ENCODE measurements at regions not wholly inside any gene's neighbourhood (a gene's known extent, or its start where the extent isn't known, plus 50 kb on each side); places are given as distances from the start of the nearest gene placed in this dataset.

DNA sequence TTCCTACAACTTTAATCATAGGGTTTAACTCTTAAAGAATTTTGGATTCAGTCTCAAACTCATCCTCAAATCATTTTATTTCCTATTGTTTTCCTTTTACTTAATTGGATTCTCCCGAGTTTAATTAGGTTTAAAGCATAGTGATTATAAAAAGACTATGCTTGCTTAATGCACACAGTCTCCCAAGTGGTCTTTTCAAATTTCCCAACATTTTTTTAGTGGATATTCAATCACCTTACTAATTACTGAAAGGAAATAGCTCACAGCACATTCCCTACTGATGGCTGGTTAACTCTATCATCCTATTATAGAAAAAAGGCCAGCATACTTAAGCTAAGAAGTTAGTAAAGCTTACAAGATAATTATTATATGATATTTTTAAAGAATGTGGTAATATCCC, 170.6 kb downstream of the PRDM9 start:
- no peak for TF ChIP-seq EZH2 (IDR thresholded peaks at IDR 0.05)
- TF ChIP-seq FOXP2 (optimal IDR thresholded peaks at IDR 0.05; ENCODE audit: control extremely low read depth, extremely low read length, insufficient read depth): no peak
- TF ChIP-seq POLR2AphosphoS5 (IDR thresholded peaks at IDR 0.05; ENCODE audit: borderline replicate concordance, low read depth, low read length): no peak
- no peak overlapping the region for H3K4me3 ChIP-seq

DNA sequence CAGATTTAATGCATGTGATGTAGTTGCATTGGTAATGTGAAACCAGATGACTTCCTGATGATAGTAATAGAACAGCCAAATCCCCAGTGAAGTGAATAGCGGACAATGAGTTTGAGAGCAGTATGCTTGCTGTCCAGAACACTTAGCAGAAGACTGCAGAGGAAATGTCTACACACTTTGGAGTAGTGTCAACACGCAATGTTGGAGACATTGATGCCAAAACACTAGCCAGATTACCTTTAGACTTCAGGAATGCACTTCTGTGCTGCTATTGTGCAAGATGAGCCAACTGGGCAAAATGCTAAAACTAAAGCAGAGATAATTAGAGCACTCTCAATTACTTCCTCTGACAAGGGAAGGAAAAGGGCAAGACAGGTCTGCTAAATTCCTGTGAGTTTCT, 176.7 kb downstream of the PRDM9 start:
- DNase-seq (ENCODE audit: low read depth, low spot score): no peak
- H3K9me3 ChIP-seq (ENCODE audit: low read depth, low read length): no peaks in the 10 kb centered on the region
- no peak overlapping the region for H3K9ac ChIP-seq (ENCODE audit: insufficient read length)
- no peak overlapping the region for H3K27ac ChIP-seq
- H3K4me3 ChIP-seq: no peak overlapping the region
- no peaks in the 10 kb centered on the region for H3K36me3 ChIP-seq (ENCODE audit: insufficient read depth, low read length)
- TF ChIP-seq FOXP2 (optimal IDR thresholded peaks at IDR 0.05; ENCODE audit: control extremely low read depth, extremely low read length, insufficient read depth) (no peak), POLR2AphosphoS5 (IDR thresholded peaks at IDR 0.05; ENCODE audit: borderline replicate concordance, low read depth, low read length) (no peak), EZH2 (IDR thresholded peaks at IDR 0.05) (no peak)

More for the DNA sequence above, 170.6 kb downstream of the PRDM9 start:
- no peak overlapping the region for H3K27ac ChIP-seq
- H3K9me3 ChIP-seq (ENCODE audit: low read depth, low read length): no peaks in the 10 kb centered on the region; the same call in 1 of the 2 replicates
- H3K36me3 ChIP-seq (ENCODE audit: insufficient read depth, low read length): no peaks in the 10 kb centered on the region
- H3K9ac ChIP-seq (ENCODE audit: insufficient read length): no peak overlapping the region
- no peak for DNase-seq (ENCODE audit: low read depth, low spot score)

DNA sequence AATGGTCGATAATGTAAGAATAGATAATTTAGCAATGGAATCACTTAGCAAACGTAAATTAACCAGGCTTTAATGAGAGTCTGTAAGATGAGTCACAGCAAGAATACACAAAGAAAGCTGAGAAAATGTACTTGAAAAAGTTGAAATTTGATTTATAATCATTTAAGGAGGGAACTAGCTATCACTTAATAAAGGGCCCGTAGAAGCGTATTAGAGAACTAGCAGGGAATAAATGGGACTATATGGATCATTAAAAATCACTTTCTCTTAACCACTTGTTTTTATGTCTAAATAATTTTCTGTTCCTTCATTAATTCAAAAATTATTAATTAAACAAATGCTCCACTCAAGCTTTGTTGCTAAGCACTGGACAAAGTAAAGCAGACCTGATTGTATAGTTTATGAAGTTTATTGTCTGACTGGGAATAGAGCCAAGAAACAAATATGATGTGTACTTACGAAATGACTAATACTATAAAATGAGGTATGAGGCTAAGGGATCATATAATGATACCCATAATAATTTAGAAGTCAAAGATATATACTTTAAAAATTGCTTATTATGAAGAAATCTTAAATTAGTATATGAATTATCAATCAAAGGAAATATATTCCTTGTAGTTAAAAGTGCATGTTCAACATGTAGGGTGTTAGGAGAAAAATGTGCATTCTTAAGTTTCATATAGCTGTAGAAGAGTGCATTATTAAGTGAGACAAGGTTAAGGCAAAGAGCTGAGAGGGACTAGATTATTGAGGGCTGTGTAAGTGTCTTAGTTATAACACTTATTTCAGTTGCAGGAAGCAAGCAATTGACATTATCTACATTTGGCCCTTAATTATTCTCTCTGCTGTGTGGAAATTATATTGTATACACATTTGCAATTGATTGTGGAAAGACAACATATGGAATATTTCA, 196.8 kb downstream of the PRDM9 start:
- H3K36me3 ChIP-seq (ENCODE audit: insufficient read depth, low read length): no peaks in the 10 kb centered on the region
- DNase-seq (ENCODE audit: low read depth, low spot score): peak; percentile 26
- H3K27ac ChIP-seq: no peak overlapping the region
- no peak overlapping the region for H3K4me3 ChIP-seq
- no peaks in the 10 kb centered on the region for H3K9me3 ChIP-seq (ENCODE audit: low read depth, low read length)
- no peak overlapping the region for H3K9ac ChIP-seq (ENCODE audit: insufficient read length)
- TF ChIP-seq FOXP2 (optimal IDR thresholded peaks at IDR 0.05; ENCODE audit: control extremely low read depth, extremely low read length, insufficient read depth) (no peak), POLR2AphosphoS5 (IDR thresholded peaks at IDR 0.05; ENCODE audit: borderline replicate concordance, low read depth, low read length) (no peak), EZH2 (IDR thresholded peaks at IDR 0.05) (no peak)

DNA sequence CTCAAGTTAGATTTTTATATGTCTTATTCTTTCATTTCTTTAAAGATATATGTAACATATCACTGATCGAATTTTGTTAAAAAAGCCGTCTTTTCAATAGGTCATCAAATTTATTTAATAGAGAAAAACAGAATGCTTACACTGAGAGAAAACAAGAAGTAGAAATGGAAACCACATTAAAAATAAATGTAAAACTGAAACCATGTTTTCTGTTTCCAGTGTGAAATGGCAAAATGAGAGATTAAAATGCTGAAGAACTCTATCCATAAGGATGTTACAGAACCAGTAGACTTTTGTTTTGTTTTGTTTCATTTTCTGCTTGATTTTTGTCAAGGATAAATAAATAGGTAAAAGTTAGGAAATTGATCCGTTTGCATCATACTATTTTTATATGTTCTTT, 210.1 kb downstream of the PRDM9 start:
- Histone ChIP-seq H3K36me3 (ENCODE audit: insufficient read depth, low read length) (no peaks in the 10 kb centered on the region), H3K9me3 (ENCODE audit: low read depth, low read length) (no peaks in the 10 kb centered on the region), H3K27ac (no peak overlapping the region), H3K4me3 (no peak overlapping the region), H3K9ac (ENCODE audit: insufficient read length) (no peak overlapping the region)
- DNase-seq (ENCODE audit: low read depth, low spot score): no peak
- TF ChIP-seq POLR2AphosphoS5 (IDR thresholded peaks at IDR 0.05; ENCODE audit: borderline replicate concordance, low read depth, low read length) (no peak), EZH2 (IDR thresholded peaks at IDR 0.05) (no peak), FOXP2 (optimal IDR thresholded peaks at IDR 0.05; ENCODE audit: control extremely low read depth, extremely low read length, insufficient read depth) (no peak)

DNA sequence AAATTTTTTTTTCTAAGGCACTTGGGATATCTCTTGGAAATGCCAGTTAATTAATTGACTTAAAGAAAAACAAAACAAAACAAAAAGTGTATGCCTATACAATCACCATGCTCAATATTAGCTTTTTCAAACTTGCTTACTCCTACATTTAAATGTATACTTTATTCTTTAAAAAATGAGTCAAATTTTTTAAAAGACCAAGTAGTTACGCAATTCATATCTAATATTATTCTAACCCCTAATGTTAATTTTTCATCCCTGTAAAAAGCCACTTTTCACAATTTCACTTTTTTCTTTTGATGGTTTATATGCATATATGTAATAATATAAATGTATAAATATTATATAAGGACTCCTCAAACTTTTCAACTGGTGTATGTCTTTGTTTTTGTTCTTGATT, 211.2 kb downstream of the PRDM9 start:
- DNase-seq (ENCODE audit: low read depth, low spot score): no peak
- TF ChIP-seq FOXP2 (optimal IDR thresholded peaks at IDR 0.05; ENCODE audit: control extremely low read depth, extremely low read length, insufficient read depth) (no peak), EZH2 (IDR thresholded peaks at IDR 0.05) (no peak), POLR2AphosphoS5 (IDR thresholded peaks at IDR 0.05; ENCODE audit: borderline replicate concordance, low read depth, low read length) (no peak)
- no peak overlapping the region for H3K4me3 ChIP-seq
- no peaks in the 10 kb centered on the region for H3K36me3 ChIP-seq (ENCODE audit: insufficient read depth, low read length)
- no peak overlapping the region for H3K9ac ChIP-seq (ENCODE audit: insufficient read length)
- no peak overlapping the region for H3K27ac ChIP-seq
- H3K9me3 ChIP-seq (ENCODE audit: low read depth, low read length): no peaks in the 10 kb centered on the region

DNA sequence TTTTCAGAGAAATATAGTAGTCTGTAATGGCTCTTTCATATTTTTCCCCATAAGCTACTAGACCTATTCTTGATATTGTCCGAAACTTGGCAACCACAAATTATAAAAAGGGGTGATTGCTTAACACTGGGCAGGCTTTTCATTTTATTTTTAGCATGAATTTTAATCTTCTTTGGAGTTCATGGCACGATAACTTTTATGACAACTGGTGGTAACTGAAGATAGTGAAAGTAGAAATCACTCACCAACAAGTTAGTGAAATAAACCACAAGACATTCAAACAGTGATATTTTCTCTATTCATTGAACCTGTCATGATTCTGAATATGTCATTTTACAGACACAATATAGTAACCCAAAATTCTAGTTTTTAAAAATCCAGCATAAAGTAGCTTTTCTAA, 213.9 kb downstream of the PRDM9 start:
- Histone ChIP-seq H3K4me3 (peak overlapping the region; percentile 31; the same call in 1 of the 2 replicates), H3K9me3 (ENCODE audit: low read depth, low read length) (no peaks in the 10 kb centered on the region), H3K27ac (no peak overlapping the region), H3K36me3 (ENCODE audit: insufficient read depth, low read length) (no peaks in the 10 kb centered on the region), H3K9ac (ENCODE audit: insufficient read length) (no peak overlapping the region)
- no peak for TF ChIP-seq FOXP2 (optimal IDR thresholded peaks at IDR 0.05; ENCODE audit: control extremely low read depth, extremely low read length, insufficient read depth)
- no peak for TF ChIP-seq EZH2 (IDR thresholded peaks at IDR 0.05)
- TF ChIP-seq POLR2AphosphoS5 (IDR thresholded peaks at IDR 0.05; ENCODE audit: borderline replicate concordance, low read depth, low read length): no peak
- DNase-seq (ENCODE audit: low read depth, low spot score): no peak

DNA sequence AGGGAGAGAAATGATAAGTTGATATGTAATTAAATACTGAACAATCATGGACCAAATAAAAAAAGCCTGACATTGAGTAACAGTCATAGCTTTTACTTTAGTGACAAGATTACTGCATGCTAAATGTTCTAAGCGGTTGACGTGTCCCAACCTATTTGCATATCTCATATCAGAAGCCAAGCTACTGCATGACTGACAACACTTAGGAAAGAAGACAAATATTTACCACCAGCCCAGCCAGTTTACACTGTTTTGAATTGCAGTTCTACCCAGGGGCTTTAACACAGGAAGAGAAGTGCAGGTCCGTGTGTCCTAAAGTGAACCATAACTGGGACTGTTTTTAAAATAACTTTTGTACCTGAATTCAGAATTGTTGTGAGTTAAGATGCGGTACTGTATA, 219.9 kb downstream of the PRDM9 start:
- Histone ChIP-seq H3K36me3 (ENCODE audit: insufficient read depth, low read length) (no peaks in the 10 kb centered on the region), H3K4me3 (no peak overlapping the region), H3K9me3 (ENCODE audit: low read depth, low read length) (no peaks in the 10 kb centered on the region), H3K27ac (no peak overlapping the region), H3K9ac (ENCODE audit: insufficient read length) (no peak overlapping the region)
- DNase-seq (ENCODE audit: low read depth, low spot score): no peak
- TF ChIP-seq EZH2 (IDR thresholded peaks at IDR 0.05) (no peak), POLR2AphosphoS5 (IDR thresholded peaks at IDR 0.05; ENCODE audit: borderline replicate concordance, low read depth, low read length) (no peak), FOXP2 (optimal IDR thresholded peaks at IDR 0.05; ENCODE audit: control extremely low read depth, extremely low read length, insufficient read depth) (no peak)

DNA sequence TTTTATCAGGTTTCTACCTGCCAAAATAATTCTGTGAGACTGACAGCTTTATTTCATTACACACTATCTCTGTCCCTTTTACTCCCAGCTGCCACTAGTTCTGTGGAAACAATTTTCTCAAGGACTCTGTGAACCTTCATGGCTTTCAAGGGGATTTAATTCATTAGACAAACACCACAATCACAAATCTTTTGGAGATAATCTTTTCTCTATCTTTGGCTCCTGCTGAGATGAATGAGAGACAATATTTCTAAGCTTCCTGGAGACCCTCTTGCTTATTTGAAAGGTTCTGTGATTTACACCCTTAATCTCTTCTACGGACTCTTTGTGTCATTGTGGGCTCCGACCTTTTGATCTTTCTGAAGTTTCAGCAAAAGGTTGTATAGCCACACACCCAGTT, 222.6 kb downstream of the PRDM9 start:
- DNase-seq (ENCODE audit: low read depth, low spot score): no peak
- H3K9me3 ChIP-seq (ENCODE audit: low read depth, low read length): no peaks in the 10 kb centered on the region
- no peaks in the 10 kb centered on the region for H3K36me3 ChIP-seq (ENCODE audit: insufficient read depth, low read length)
- TF ChIP-seq EZH2 (IDR thresholded peaks at IDR 0.05): no peak
- no peak for TF ChIP-seq POLR2AphosphoS5 (IDR thresholded peaks at IDR 0.05; ENCODE audit: borderline replicate concordance, low read depth, low read length)
- TF ChIP-seq FOXP2 (optimal IDR thresholded peaks at IDR 0.05; ENCODE audit: control extremely low read depth, extremely low read length, insufficient read depth): no peak
- H3K9ac ChIP-seq (ENCODE audit: insufficient read length): no peak overlapping the region
- H3K27ac ChIP-seq: no peak overlapping the region
- H3K4me3 ChIP-seq: no peak overlapping the region

Measured in SK-N-MC (cell line).